H1 (cell line): ENCODE measurements at regions not wholly inside any gene's neighbourhood (a gene's known extent, or its start where the extent isn't known, plus 50 kb on each side); places are given as distances from the start of the nearest gene placed in this dataset.

Source experiments
- CHD7 ChIP-seq: fragments of 300-600 bp; sonication (generic); IDR thresholded peaks from 2 replicates; pipeline ENCODE4 v1.7.1; 2012; ENCODE audit warnings: low read length, moderate library complexity, mild to moderate bottlenecking, inconsistent platforms; ENCODE audit not compliant: insufficient replicate concordance
- E2F6 ChIP-seq: IDR thresholded peaks from 2 replicates; pipeline ENCODE4 v1.6.1; 2012; ENCODE audit warnings: inconsistent platforms
- HDAC6 ChIP-seq: IDR thresholded peaks from one replicate; pipeline ENCODE4 v1.7.1; 2012; ENCODE audit warnings: low read depth, mild to moderate bottlenecking, inconsistent platforms, low read length, moderate library complexity
- JUN ChIP-seq: IDR thresholded peaks from 2 replicates; pipeline ENCODE4 v1.6.1; 2011; ENCODE audit warnings: low read depth, mild to moderate bottlenecking, improper control_type of control experiment, low read length
- KDM5A ChIP-seq: fragments of 200-600 bp; IDR thresholded peaks from 2 replicates; pipeline ENCODE4 v1.7.1; 2012; ENCODE audit warnings: mild to moderate bottlenecking, low read length, inconsistent platforms, mixed read lengths
- POLR2AphosphoS5 ChIP-seq: IDR thresholded peaks from 2 replicates; pipeline ENCODE4 v1.6.1; 2011; ENCODE audit warnings: low read depth, low read length
- RBBP5 ChIP-seq: IDR thresholded peaks from 2 replicates; pipeline ENCODE4 v1.7.1; 2012; ENCODE audit warnings: low read depth, mild to moderate bottlenecking, inconsistent platforms, low read length, moderate library complexity, borderline replicate concordance
- SIX5 ChIP-seq: IDR thresholded peaks from 2 replicates; pipeline ENCODE4 v1.6.1; 2011; ENCODE audit warnings: mild to moderate bottlenecking, low read depth, low read length
- TEAD4 ChIP-seq: IDR thresholded peaks from 2 replicates; pipeline ENCODE4 v1.6.1; 2012; ENCODE audit warnings: low read depth, low read length, inconsistent platforms, mixed read lengths
- TF ChIP-seq, protein P1 (sequence below): IDR thresholded peaks from 2 replicates; pipeline ENCODE4 v1.6.1; 2012; ENCODE audit warnings: low read length, inconsistent platforms

- TF ChIP-seq CHD7 (no peak), JUN (no peak), RBBP5 (no peak), E2F6 (no peak), KDM5A (no peak), SIX5 (no peak), TEAD4 (no peak), HDAC6 (no peak), POLR2AphosphoS5 (no peak)
- TF ChIP-seq, protein P1, sequence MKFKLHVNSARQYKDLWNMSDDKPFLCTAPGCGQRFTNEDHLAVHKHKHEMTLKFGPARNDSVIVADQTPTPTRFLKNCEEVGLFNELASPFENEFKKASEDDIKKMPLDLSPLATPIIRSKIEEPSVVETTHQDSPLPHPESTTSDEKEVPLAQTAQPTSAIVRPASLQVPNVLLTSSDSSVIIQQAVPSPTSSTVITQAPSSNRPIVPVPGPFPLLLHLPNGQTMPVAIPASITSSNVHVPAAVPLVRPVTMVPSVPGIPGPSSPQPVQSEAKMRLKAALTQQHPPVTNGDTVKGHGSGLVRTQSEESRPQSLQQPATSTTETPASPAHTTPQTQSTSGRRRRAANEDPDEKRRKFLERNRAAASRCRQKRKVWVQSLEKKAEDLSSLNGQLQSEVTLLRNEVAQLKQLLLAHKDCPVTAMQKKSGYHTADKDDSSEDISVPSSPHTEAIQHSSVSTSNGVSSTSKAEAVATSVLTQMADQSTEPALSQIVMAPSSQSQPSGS = no peak
Measured at GRCh38 chr5:144013816-144014215, 156.6 kb downstream of the YIPF5 start (continued).
